IMR-90 (cell line): ENCODE measurements at regions not wholly inside any gene's neighbourhood (a gene's known extent, or its start where the extent isn't known, plus 50 kb on each side); places are given as distances from the start of the nearest gene placed in this dataset.

Experiments
- ATAC-seq: fragments of 200-7000 bp; cut with Tn5 transposase; 2 replicates; pipeline ENCODE4 v1.9.1; 2020; ENCODE audit warnings: low read depth, mild to moderate bottlenecking, moderate library complexity
- BruUV-seq: library from RNA; stranded (reverse); fragments of 400-500 nt; replicated peaks from 2 replicates; lab custom pipeline; 2021; lab: Mats Ljungman, UMichigan
- CTCF ChIA-PET: fragments of 300-600 bp; formaldehyde crosslinking; extraction: SDS; loops from one replicate; lab custom pipeline; 2021; ENCODE audit warnings: antibody characterized with exemption; lab: Yijun Ruan, JAX
- POLR2A ChIA-PET: fragments of 300-600 bp; sonication (Branson Sonifier 250); formaldehyde crosslinking; loops from one replicate; lab custom pipeline; 2022; ENCODE audit warnings: antibody characterized with exemption; ENCODE audit not compliant: unreplicated experiment; lab: Charles Lee
- DNase-seq: peaks from one replicate; pipeline ENCODE4 v3.0.0; 2013
- H2AFZ ChIP-seq: replicated peaks from 2 replicates; pipeline ENCODE3; 2013; ENCODE audit warnings: low read length, mild to moderate bottlenecking; ENCODE audit not compliant: poor library complexity
- H2AK5ac ChIP-seq: 2 replicates; pipeline ENCODE4 v1.6.1; 2013; ENCODE audit warnings: low read depth, low read length, inconsistent platforms
- H2AK9ac ChIP-seq: replicated peaks from 2 replicates; pipeline ENCODE3; 2013; ENCODE audit warnings: mild to moderate bottlenecking, low read depth, low read length, moderate library complexity; ENCODE audit not compliant: poor library complexity
- H2BK120ac ChIP-seq: 2 replicates; pipeline ENCODE4 v1.6.1; 2013; ENCODE audit warnings: low read depth, low read length, inconsistent platforms
- H2BK15ac ChIP-seq: 3 replicates; pipeline ENCODE4 v1.6.1; 2013; ENCODE audit warnings: low read depth, low read length, inconsistent platforms
- H2BK20ac ChIP-seq: 2 replicates; pipeline ENCODE4 v1.6.1; 2013; ENCODE audit warnings: low read depth, mild to moderate bottlenecking, inconsistent platforms, low read length, moderate library complexity
- H2BK5ac ChIP-seq: 2 replicates; pipeline ENCODE4 v1.6.1; 2013; ENCODE audit warnings: mild to moderate bottlenecking, low read depth, low read length, inconsistent platforms; ENCODE audit not compliant: poor library complexity, severe bottlenecking
- H3K14ac ChIP-seq: replicated peaks from 2 replicates; pipeline ENCODE4 v1.6.1; 2013; ENCODE audit warnings: low read depth, low read length, inconsistent platforms
- H3K18ac ChIP-seq: 2 replicates; pipeline ENCODE4 v1.6.1; 2013; ENCODE audit warnings: low read depth, low read length, control low read depth
- H3K23ac ChIP-seq: 2 replicates; pipeline ENCODE4 v1.6.1; 2013; ENCODE audit warnings: low read depth, low read length, inconsistent platforms
- H3K27ac ChIP-seq: 2 replicates; pipeline ENCODE4 v1.5.1; 2013; ENCODE audit warnings: mild to moderate bottlenecking, control low read depth, low read length; ENCODE audit not compliant: insufficient read depth
- H3K27me3 ChIP-seq: 2 replicates; pipeline ENCODE4 v1.6.1; 2013; ENCODE audit warnings: low read length; ENCODE audit not compliant: control insufficient read depth, insufficient read depth
- H3K36me3 ChIP-seq: 2 replicates; pipeline ENCODE4 v1.6.1; 2013; ENCODE audit warnings: low read length, mixed read lengths; ENCODE audit not compliant: control insufficient read depth, insufficient read depth
- H3K4ac ChIP-seq: 2 replicates; pipeline ENCODE4 v1.6.1; 2013; ENCODE audit warnings: low read depth, low read length, inconsistent platforms
- H3K4me1 ChIP-seq: 2 replicates; pipeline ENCODE4 v1.6.1; 2013; ENCODE audit warnings: low read length, mixed read lengths; ENCODE audit not compliant: control insufficient read depth, insufficient read depth
- H3K4me2 ChIP-seq: 2 replicates; pipeline ENCODE4 v1.6.1; 2013; ENCODE audit warnings: low read depth, mild to moderate bottlenecking, control low read depth, low read length, moderate library complexity
- H3K4me3 ChIP-seq: 2 replicates; pipeline ENCODE4 v1.5.1; 2013; ENCODE audit warnings: low read depth, mild to moderate bottlenecking, control low read depth, low read length, moderate library complexity; ENCODE audit not compliant: insufficient read depth
- H3K56ac ChIP-seq: 2 replicates; pipeline ENCODE4 v1.6.1; 2013; ENCODE audit warnings: low read length, inconsistent platforms; ENCODE audit not compliant: insufficient read depth; ENCODE audit errors: extremely low read depth
- H3K79me1 ChIP-seq, 2 experiments: 2 replicates each; pipeline ENCODE4 v1.6.1; 2013; ENCODE audit warnings: low read length in 2 of 2, inconsistent platforms in 1 of 2, low read depth in 1 of 2
- H3K9ac ChIP-seq: 2 replicates; pipeline ENCODE4 v1.6.1; 2013; ENCODE audit warnings: low read depth, low read length, control low read depth
- H3K9me1 ChIP-seq: 2 replicates; pipeline ENCODE4 v1.6.1; 2013; ENCODE audit warnings: low read length, inconsistent platforms; ENCODE audit not compliant: insufficient read depth
- H3K9me3 ChIP-seq: 2 replicates; pipeline ENCODE4 v1.6.1; 2013; ENCODE audit warnings: low read length; ENCODE audit not compliant: control insufficient read depth, insufficient read depth
- H4K20me1 ChIP-seq: 2 replicates; pipeline ENCODE4 v1.6.1; 2013; ENCODE audit warnings: low read length, inconsistent platforms; ENCODE audit not compliant: insufficient read depth
- H4K5ac ChIP-seq: 2 replicates; pipeline ENCODE4 v1.6.1; 2013; ENCODE audit warnings: mild to moderate bottlenecking, low read depth, low read length, control low read depth
- H4K8ac ChIP-seq, 2 experiments: 2 replicates each; pipeline ENCODE4 v1.6.1; 2013; ENCODE audit warnings: low read depth in 2 of 2, low read length in 2 of 2, control low read depth in 1 of 2, inconsistent platforms in 1 of 2
- H4K91ac ChIP-seq: 2 replicates; pipeline ENCODE4 v1.6.1; 2013; ENCODE audit warnings: low read depth, low read length, inconsistent platforms; ENCODE audit not compliant: insufficient read depth
- BHLHE40 ChIP-seq: fragments of 150-350 bp; IDR thresholded peaks from 2 replicates; pipeline ENCODE4 v1.6.1; 2016; ENCODE audit warnings: mild to moderate bottlenecking, low read depth, low read length
- CEBPB ChIP-seq: IDR thresholded peaks from 2 replicates; pipeline ENCODE4 v1.6.1; 2012; ENCODE audit warnings: low read depth, low read length, improper control_type of control experiment
- CHD1 ChIP-seq: IDR thresholded peaks from 2 replicates; pipeline ENCODE4 v1.6.1; 2012; ENCODE audit warnings: low read depth, low read length, improper control_type of control experiment
- CTCF ChIP-seq: conservative IDR thresholded peaks from 2 replicates; pipeline ENCODE4 v1.5.1; 2012; ENCODE audit warnings: mild to moderate bottlenecking, low read depth, low read length, improper control_type of control experiment
- ELK1 ChIP-seq: fragments of 150-350 bp; IDR thresholded peaks from 2 replicates; pipeline ENCODE4 v1.6.1; 2016; ENCODE audit warnings: low read depth, mild to moderate bottlenecking, low read length, moderate library complexity, borderline replicate concordance
- MAZ ChIP-seq: IDR thresholded peaks from 2 replicates; pipeline ENCODE4 v1.6.1; 2012; ENCODE audit warnings: low read depth, mild to moderate bottlenecking, low read length, improper control_type of control experiment, moderate library complexity, borderline replicate concordance
- MXI1 ChIP-seq: IDR thresholded peaks from 2 replicates; pipeline ENCODE4 v1.6.1; 2012; ENCODE audit warnings: low read depth, mild to moderate bottlenecking, low read length, moderate library complexity, borderline replicate concordance
- POLR2A ChIP-seq: IDR thresholded peaks from 2 replicates; pipeline ENCODE4 v1.6.1; 2012; ENCODE audit warnings: mild to moderate bottlenecking, low read depth, low read length
- RAD21 ChIP-seq: IDR thresholded peaks from 2 replicates; pipeline ENCODE4 v1.6.1; 2012; ENCODE audit warnings: low read length, improper control_type of control experiment
- RCOR1 ChIP-seq: IDR thresholded peaks from 2 replicates; pipeline ENCODE4 v1.6.1; 2012; ENCODE audit warnings: mild to moderate bottlenecking, low read length, improper control_type of control experiment; ENCODE audit not compliant: insufficient replicate concordance
- RFX5 ChIP-seq: IDR thresholded peaks from 2 replicates; pipeline ENCODE4 v1.8.0; 2012; ENCODE audit warnings: low read depth, mild to moderate bottlenecking, low read length, moderate library complexity
- SMC3 ChIP-seq: fragments of 150-350 bp; IDR thresholded peaks from 2 replicates; pipeline ENCODE4 v1.6.1; 2016; ENCODE audit warnings: low read depth, mild to moderate bottlenecking, antibody characterized with exemption, low read length, moderate library complexity
- USF2 ChIP-seq: fragments of 150-350 bp; IDR thresholded peaks from 2 replicates; pipeline ENCODE4 v1.6.1; 2017; ENCODE audit warnings: mild to moderate bottlenecking, antibody characterized with exemption, low read length, low read depth
- WGBS, 2 experiments: methylation state at CpG; one replicate each; pipeline versions ENCODE4 v1.1.5 to v1.1.7; 2013; ENCODE audit warnings: missing lambda C conversion rate in 2 of 2; ENCODE audit not compliant: insufficient read length in 1 of 2; ENCODE audit errors: extremely low coverage in 2 of 2; 5-methylcytosine and 5-hydroxymethylcytosine counted together
- dilution Hi-C: fragments of 300-500 bp; cut with HindIII; formaldehyde crosslinking; loops from one replicate; pipeline ENCODE4 v1.14.3; 2018; ENCODE audit warnings: low sequenced_read_pairs; ENCODE audit not compliant: unreplicated experiment
- in situ Hi-C: fragments of 300-500 bp; cut with MboI; formaldehyde crosslinking; loops from 3 replicates; pipeline ENCODE4 v1.14.3; 2019; ENCODE audit warnings: low sequenced_read_pairs, inconsistent platforms, mixed read lengths
- intact Hi-C: fragments of 100-400 bp; cut with micrococcal nuclease; formaldehyde crosslinking; loops from 2 replicates; pipeline ENCODE4 v1.10.0; 2022

- 100% methylated on average over 2 of the region's 6 CpGs; no CpG with 5 or more reads in 1 of the 2 experiments for WGBS, 2 experiments
- no peak for TF ChIP-seq MAZ
- TF ChIP-seq MXI1 = no peak
- no peak for TF ChIP-seq RCOR1
- no peak for TF ChIP-seq POLR2A
- no peak for TF ChIP-seq CHD1
- TF ChIP-seq USF2 = no peak
- no peak for TF ChIP-seq BHLHE40
- no peak for TF ChIP-seq CTCF
- no peak for TF ChIP-seq ELK1
- TF ChIP-seq RFX5 = no peak
- no peak for TF ChIP-seq CEBPB
- no peak for TF ChIP-seq SMC3
- no peak for TF ChIP-seq RAD21
- Histone ChIP-seq H3K23ac (no peak overlapping the region), H2BK20ac (no peak overlapping the region), H3K4me3 (no peak overlapping the region), H3K4ac (no peak overlapping the region), H2AK5ac (no peak overlapping the region), H3K4me1 (peaks cover 13% of the 10 kb centered on the region), H3K4me2 (no peak overlapping the region), H3K14ac (no peak overlapping the region), H2BK5ac (no peak overlapping the region), H3K18ac (peak overlapping the region; percentile 38; the same call in 1 of the 2 replicates), H4K8ac (no peak overlapping the region), H3K79me1 (no peaks in the 10 kb centered on the region), H2AFZ (no peak overlapping the region), H4K20me1 (no peaks in the 10 kb centered on the region), H3K9me3 (no peaks in the 10 kb centered on the region), H3K9me1 (no peaks in the 10 kb centered on the region; the same call in 1 of the 2 replicates), H2BK120ac (0 out of 2 replicates have a peak overlapping the region, but pooled peaks have one; percentile 4), H3K36me3 (no peaks in the 10 kb centered on the region), H3K27ac (no peak overlapping the region), H2BK15ac (0 out of 3 replicates have a peak overlapping the region, but pooled peaks have one; percentile 23), H4K91ac (no peak overlapping the region; the same call in 1 of the 2 replicates), H3K56ac (no peak overlapping the region), H4K5ac (peak overlapping the region; percentile 17; the same call in 1 of the 2 replicates), H2AK9ac (no peak overlapping the region), H3K27me3 (peaks cover 2% of the 10 kb centered on the region), H3K9ac (no peak overlapping the region)
- BruUV-seq = no TSS peak
- POLR2A ChIA-PET = no interaction called here
- DNase-seq = no peak
- CTCF ChIA-PET = no interaction called here
- no peak for ATAC-seq
- dilution Hi-C loops = no loop called here
- in situ Hi-C loops = no loop called here
- intact Hi-C loops = no loop called here
Observed at GRCh38 chr10:47114680-47115186, 185.3 kb upstream of the GDF10 start.
